Medulla oblongata (tissue), 1 donor: ENCODE measurements at regions not wholly inside any gene's neighbourhood (a gene's known extent, or its start where the extent isn't known, plus 50 kb on each side); places are given as distances from the start of the nearest gene placed in this dataset.
A peak's percentile ranks its signal among the peaks of the same experiment; 100 is the strongest.

ENCODE experiments used
- DNase-seq: peaks from one replicate; pipeline ENCODE4 v3.0.0-alpha.2; 2015; ENCODE audit errors: extremely low spot score

GRCh38 chr12:92276276-92276675 is 130.6 kb upstream of the BTG1 start:
- no peak for DNase-seq

- DNase-seq: no peak
These were observed 130.0 kb upstream of the BTG1 start for GRCh38 chr12:92275443-92276154.

- no peak for DNase-seq
These were observed 127.4 kb upstream of the BTG1 start for GRCh38 chr12:92273076-92273475.

- DNase-seq: no peak
These were observed 126.7 kb upstream of the BTG1 start for GRCh38 chr12:92272061-92272964.

GRCh38 chr12:92271341-92271740 is 125.7 kb upstream of the BTG1 start:
- no peak for DNase-seq

GRCh38 chr12:92270521-92270920 is 124.9 kb upstream of the BTG1 start:
- no peak for DNase-seq

GRCh38 chr12:92268946-92269345 is 123.3 kb upstream of the BTG1 start:
- DNase-seq: no peak

GRCh38 chr12:92261692-92262091 is 116.0 kb upstream of the BTG1 start:
- DNase-seq: no peak

- DNase-seq: no peak
These were observed 115.4 kb upstream of the BTG1 start for GRCh38 chr12:92261071-92261470.

- DNase-seq: no peak
These were observed 114.1 kb upstream of the BTG1 start for GRCh38 chr12:92259696-92260251.

- DNase-seq: no peak
These were observed 113.6 kb upstream of the BTG1 start for GRCh38 chr12:92259291-92259690.

- no peak for DNase-seq
These were observed 111.6 kb upstream of the BTG1 start for GRCh38 chr12:92257261-92257660.

GRCh38 chr12:92255741-92256140 is 110.1 kb upstream of the BTG1 start:
- DNase-seq: no peak

- no peak for DNase-seq
These were observed 107.7 kb upstream of the BTG1 start for GRCh38 chr12:92253301-92253700.

GRCh38 chr12:92248977-92249376 is 103.3 kb upstream of the BTG1 start:
- no peak for DNase-seq

- peak; percentile 78 for DNase-seq
These were observed 98.4 kb upstream of the BTG1 start for GRCh38 chr12:92244036-92244435.

GRCh38 chr12:92242907-92243306 is 97.3 kb upstream of the BTG1 start:
- DNase-seq: no peak

GRCh38 chr12:92237762-92238523 is 92.3 kb upstream of the BTG1 start:
- DNase-seq: no peak

GRCh38 chr12:92237262-92237661 is 91.6 kb upstream of the BTG1 start:
- no peak for DNase-seq

- no peak for DNase-seq
These were observed 90.2 kb upstream of the BTG1 start for GRCh38 chr12:92235703-92236472.

GRCh38 chr12:92234533-92234932 is 88.9 kb upstream of the BTG1 start:
- no peak for DNase-seq
